Activated B cell treated with CpG ODN at 0.5 μM for 24 hours (primary cell): ENCODE measurements at regions not wholly inside any gene's neighbourhood (a gene's known extent, or its start where the extent isn't known, plus 50 kb on each side); places are given as distances from the start of the nearest gene placed in this dataset.

Experiments used
- ATAC-seq: fragments of 200-7000 bp; cut with Tn5 transposase; one replicate; pipeline ENCODE4 v1.10.0; 2021; ENCODE audit warnings: low read depth, mild to moderate bottlenecking, moderate library complexity
- CTCF ChIA-PET: fragments of 350-600 bp; sonication (Branson Sonifier 250); formaldehyde crosslinking; loops from one replicate; lab custom pipeline; 2021; ENCODE audit warnings: antibody characterized with exemption; lab: Charles Lee
- POLR2A ChIA-PET: fragments of 350-600 bp; sonication (Branson Sonifier 250); formaldehyde crosslinking; loops from one replicate; lab custom pipeline; 2021; ENCODE audit warnings: antibody characterized with exemption; lab: Charles Lee
- DNase-seq: peaks from one replicate; pipeline ENCODE4 v3.0.0; 2022
- H3K27ac Mint-ChIP-seq: one replicate; pipeline ENCODE4 v1.8.0; 2020; ENCODE audit warnings: mixed read lengths
- H3K27me3 Mint-ChIP-seq: one replicate; pipeline ENCODE4 v1.8.0; 2021; ENCODE audit warnings: mixed read lengths
- H3K36me3 Mint-ChIP-seq: one replicate; pipeline ENCODE4 v1.8.0; 2021; ENCODE audit warnings: low read depth, mixed read lengths
- H3K4me1 Mint-ChIP-seq: one replicate; pipeline ENCODE4 v1.8.0; 2021; ENCODE audit warnings: mixed read lengths
- H3K4me3 Mint-ChIP-seq: one replicate; pipeline ENCODE4 v1.8.0; 2020; ENCODE audit warnings: mild to moderate bottlenecking, mixed read lengths
- H3K9me3 Mint-ChIP-seq: one replicate; pipeline ENCODE4 v1.8.0; 2020; ENCODE audit warnings: mixed read lengths
- CTCF ChIP-seq: fragments of 200-600 bp; IDR thresholded peaks from one replicate; pipeline ENCODE4 v1.8.0; 2022; ENCODE audit warnings: antibody characterized with exemption, mild to moderate bottlenecking
- intact Hi-C: fragments of 100-400 bp; cut with micrococcal nuclease; formaldehyde crosslinking; loops from one replicate; pipeline ENCODE4 v1.15.1; 2024

DNA sequence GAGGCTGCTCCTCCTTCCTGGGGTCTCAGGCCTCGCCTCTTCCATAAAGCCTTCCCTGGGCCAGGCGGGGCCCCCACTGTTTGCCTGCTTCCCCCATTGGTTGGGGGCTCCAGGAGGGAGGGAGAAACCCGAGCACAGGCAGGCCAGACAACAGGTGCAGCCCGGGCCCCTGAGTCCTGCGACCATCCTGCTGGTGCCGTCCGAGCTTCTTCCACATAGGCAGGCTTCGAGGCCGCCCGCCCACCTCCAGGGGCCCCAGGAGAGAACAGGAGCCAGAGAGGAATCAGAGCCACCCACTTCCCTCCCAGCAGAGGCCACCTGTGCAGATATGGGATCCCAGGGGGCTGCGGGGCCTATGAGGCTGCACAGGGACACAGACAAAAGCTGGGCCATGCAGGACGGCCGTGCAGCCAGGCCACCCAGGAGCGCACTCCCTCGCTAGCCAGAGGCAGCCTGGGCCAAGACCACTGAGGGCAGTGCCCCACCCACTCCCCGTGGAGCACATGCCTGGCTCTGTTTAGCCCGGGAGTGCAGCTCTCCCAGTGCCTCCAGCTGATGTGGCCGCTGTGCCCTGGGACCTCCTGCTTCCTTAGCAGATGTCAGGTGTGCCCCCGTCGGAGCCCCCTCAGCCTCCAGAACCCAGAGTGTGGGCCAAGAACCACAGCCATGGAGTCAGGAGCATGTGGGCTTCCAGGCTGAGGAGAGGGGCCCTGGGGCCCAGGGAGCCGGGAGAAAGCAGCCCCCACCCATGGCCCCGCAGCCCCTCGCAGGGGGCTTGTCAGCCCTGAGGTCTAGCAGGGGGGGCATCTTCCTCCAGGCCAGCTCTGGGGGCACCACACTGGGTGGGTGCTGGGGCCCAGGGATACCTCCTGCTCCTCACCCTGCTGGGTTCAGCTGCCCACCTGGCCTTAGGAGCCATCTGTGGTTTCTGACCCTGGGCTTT is 59.9 kb upstream of the INPP5A start:
- TF ChIP-seq CTCF: no peak
- ChIA-PET POLR2A (no interaction called here), CTCF (no interaction called here)
- intact Hi-C loops: loop anchor here (5.0 kb wide), 1 partner anchor 40 kb away; no protein-coding TSS in a partner anchor
- ATAC-seq (no peak), DNase-seq (no peak)
- no peak overlapping the region for H3K27ac Mint-ChIP-seq
- peaks cover 15% of the 10 kb centered on the region for H3K27me3 Mint-ChIP-seq
- H3K4me3 Mint-ChIP-seq: no peak overlapping the region
- H3K36me3 Mint-ChIP-seq: no peaks in the 10 kb centered on the region
- H3K4me1 Mint-ChIP-seq: no peaks in the 10 kb centered on the region
- no peaks in the 10 kb centered on the region for H3K9me3 Mint-ChIP-seq

GRCh38 chr10:132478341-132479023 is 59.1 kb upstream of the INPP5A start:
- ATAC-seq (no peak), DNase-seq (no peak)
- no peak overlapping the region for H3K27ac Mint-ChIP-seq
- H3K4me1 Mint-ChIP-seq: no peaks in the 10 kb centered on the region
- ChIA-PET POLR2A (no interaction called here), CTCF (no interaction called here)
- no peaks in the 10 kb centered on the region for H3K36me3 Mint-ChIP-seq
- no peak overlapping the region for H3K4me3 Mint-ChIP-seq
- intact Hi-C loops: loop anchor here (5.0 kb wide), 1 partner anchor 39 kb away; no protein-coding TSS in a partner anchor
- H3K27me3 Mint-ChIP-seq: peaks cover 11% of the 10 kb centered on the region
- TF ChIP-seq CTCF: no peak
- H3K9me3 Mint-ChIP-seq: no peaks in the 10 kb centered on the region

DNA sequence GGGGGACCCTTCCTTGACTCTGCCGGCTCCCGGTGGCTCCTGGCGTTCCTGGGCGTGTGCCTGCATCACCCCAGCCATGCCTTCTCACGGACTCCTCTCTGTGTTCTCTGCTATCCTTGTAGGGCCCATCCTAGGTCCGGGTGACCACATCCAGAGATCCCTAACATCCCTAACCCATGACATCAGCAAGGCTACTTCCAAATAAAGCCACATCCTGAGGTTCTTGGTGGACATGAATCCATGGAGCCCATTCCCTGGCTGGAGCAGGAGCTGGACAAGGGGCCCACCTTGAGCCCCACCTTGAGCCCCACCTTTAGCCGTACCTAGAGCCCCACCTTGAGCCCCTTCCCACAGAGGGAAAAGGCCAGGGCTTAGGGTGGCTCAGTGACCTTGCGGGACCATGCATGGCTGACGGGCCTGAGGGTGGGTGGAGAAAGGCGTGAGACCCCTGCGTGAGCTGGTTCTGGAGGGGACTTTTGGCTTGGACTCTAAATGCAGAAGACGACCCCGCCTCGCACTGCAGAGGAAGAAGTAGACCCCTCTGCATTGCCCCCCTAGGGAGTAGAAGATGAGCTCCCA is 58.5 kb upstream of the INPP5A start:
- no peak overlapping the region for H3K4me3 Mint-ChIP-seq
- no peaks in the 10 kb centered on the region for H3K4me1 Mint-ChIP-seq
- ChIA-PET CTCF (no interaction called here), POLR2A (no interaction called here)
- intact Hi-C loops: loop anchor here (5.0 kb wide), 1 partner anchor 38 kb away; no protein-coding TSS in a partner anchor
- H3K27me3 Mint-ChIP-seq: peaks cover 11% of the 10 kb centered on the region
- TF ChIP-seq CTCF: no peak
- H3K9me3 Mint-ChIP-seq: no peaks in the 10 kb centered on the region
- no peak for DNase-seq
- H3K36me3 Mint-ChIP-seq: no peaks in the 10 kb centered on the region
- ATAC-seq: no peak
- no peak overlapping the region for H3K27ac Mint-ChIP-seq

DNA sequence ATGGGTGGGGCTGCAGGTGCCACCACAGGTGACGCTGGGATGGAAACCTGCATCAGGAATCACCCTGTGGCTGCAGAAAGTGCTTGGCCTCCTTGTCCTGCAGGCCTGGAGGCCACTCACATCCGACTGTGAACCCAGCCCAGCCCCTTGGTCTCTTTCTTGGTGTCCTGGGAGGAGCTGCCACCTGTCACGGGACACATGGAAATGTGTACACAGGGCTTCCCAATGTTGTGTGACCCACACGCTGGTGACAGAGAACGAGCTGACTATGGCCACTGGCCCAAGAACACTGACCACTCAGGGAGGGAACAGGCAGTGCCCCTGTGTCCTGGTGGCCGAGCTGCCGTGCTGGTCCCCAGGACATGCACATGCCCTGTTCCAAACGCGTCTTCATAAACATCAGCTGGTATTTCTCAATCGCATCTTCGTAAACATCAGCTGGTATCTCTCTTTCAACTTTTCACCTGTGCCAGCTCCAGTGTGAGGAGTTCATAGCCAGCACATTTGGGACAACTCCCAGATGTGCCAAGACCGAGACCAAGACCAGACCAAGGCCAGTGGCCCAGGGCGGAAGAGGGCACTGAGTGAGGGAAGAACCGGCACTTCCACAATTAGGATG is 57.9 kb upstream of the INPP5A start:
- ChIA-PET CTCF (no interaction called here), POLR2A (no interaction called here)
- H3K4me3 Mint-ChIP-seq: no peak overlapping the region
- TF ChIP-seq CTCF: no peak
- no peaks in the 10 kb centered on the region for H3K36me3 Mint-ChIP-seq
- no peaks in the 10 kb centered on the region for H3K4me1 Mint-ChIP-seq
- no peak for DNase-seq
- no peaks in the 10 kb centered on the region for H3K9me3 Mint-ChIP-seq
- no peak overlapping the region for H3K27ac Mint-ChIP-seq
- intact Hi-C loops: loop anchor here (5.0 kb wide), 1 partner anchor 38 kb away; no protein-coding TSS in a partner anchor
- ATAC-seq: no peak
- H3K27me3 Mint-ChIP-seq: peaks cover 9% of the 10 kb centered on the region
